H1 (cell line): ENCODE measurements at regions not wholly inside any gene's neighbourhood (a gene's known extent, or its start where the extent isn't known, plus 50 kb on each side); places are given as distances from the start of the nearest gene placed in this dataset.

ENCODE experiments used
- CTCF ChIA-PET: fragments of 300-600 bp; sonication (Branson Sonifier 250); formaldehyde crosslinking; loops from one replicate; lab custom pipeline; 2021; ENCODE audit not compliant: partially characterized antibody; lab: Charles Lee
- POLR2A ChIA-PET: fragments of 300-600 bp; sonication (Branson Sonifier 250); formaldehyde crosslinking; loops from one replicate; lab custom pipeline; 2021; ENCODE audit warnings: inconsistent platforms; ENCODE audit not compliant: partially characterized antibody; lab: Charles Lee
- DNase-seq, 2 experiments: peaks; one replicate each; pipeline versions ENCODE4 v3.0.0 to v3.0.0-alpha.2; 2010 to 2022; ENCODE audit warnings: low spot score in 2 of 2, low read depth in 1 of 2, mixed read lengths in 1 of 2
- FAIRE-seq: peaks from 2 replicates; lab custom pipeline; 2011; peaks lifted over from hg19 to GRCh38; lab: Jason Lieb, UNC
- H2AFZ ChIP-seq: 2 replicates; pipeline ENCODE4 v1.8.1; 2012; ENCODE audit warnings: low read length, inconsistent platforms
- H2AK5ac ChIP-seq: 2 replicates; pipeline ENCODE4 v1.6.1; 2013; ENCODE audit warnings: low read depth, low read length
- H2BK120ac ChIP-seq: replicated peaks from 2 replicates; pipeline ENCODE3; 2013; ENCODE audit warnings: low read depth, low read length, inconsistent platforms
- H2BK12ac ChIP-seq: 2 replicates; pipeline ENCODE4 v1.6.1; 2013; ENCODE audit warnings: low read depth, low read length
- H2BK15ac ChIP-seq: 2 replicates; pipeline ENCODE4 v1.6.1; 2013; ENCODE audit warnings: low read length
- H2BK20ac ChIP-seq: 2 replicates; pipeline ENCODE4 v1.6.1; 2013; ENCODE audit warnings: low read length
- H2BK5ac ChIP-seq: 2 replicates; pipeline ENCODE4 v1.6.1; 2013; ENCODE audit warnings: low read depth, low read length
- H3K14ac ChIP-seq: 2 replicates; pipeline ENCODE4 v1.6.1; 2013; ENCODE audit warnings: inconsistent platforms; ENCODE audit not compliant: insufficient read length
- H3K18ac ChIP-seq: 2 replicates; pipeline ENCODE4 v1.6.1; 2013; ENCODE audit warnings: low read length; ENCODE audit errors: extremely low read depth
- H3K23ac ChIP-seq: 2 replicates; pipeline ENCODE4 v1.6.1; 2013; ENCODE audit warnings: inconsistent platforms; ENCODE audit not compliant: insufficient read length
- H3K23me2 ChIP-seq: 2 replicates; pipeline ENCODE4 v1.6.1; 2013; ENCODE audit warnings: low read depth, low read length
- H3K27ac ChIP-seq: 2 replicates; pipeline ENCODE4 v1.6.1; 2011; ENCODE audit warnings: low read depth, low read length, inconsistent platforms
- H3K27me3 ChIP-seq, 4 experiments: replicated peaks in 1 of 4; 1 replicate in 1 of 4; 2 replicates in 3 of 4; pipeline versions ENCODE4 v1.6.1 to v1.8.1; 2011 to 2013; ENCODE audit warnings: low read length in 3 of 4, mild to moderate bottlenecking in 3 of 4, inconsistent platforms in 2 of 4, mixed read lengths in 2 of 4, moderate library complexity in 1 of 4; ENCODE audit not compliant: control insufficient read depth in 3 of 4, insufficient read depth in 3 of 4; ENCODE audit errors: extremely low read depth in 1 of 4
- H3K36me3 ChIP-seq, 4 experiments: 2 replicates each; pipeline versions ENCODE4 v1.6.1 to v1.8.1; 2011 to 2013; ENCODE audit warnings: mild to moderate bottlenecking in 4 of 4, low read length in 3 of 4, moderate library complexity in 2 of 4, control low read depth in 1 of 4, inconsistent platforms in 1 of 4; ENCODE audit not compliant: insufficient read depth in 4 of 4, control insufficient read depth in 2 of 4
- H3K4ac ChIP-seq: replicated peaks from 2 replicates; pipeline ENCODE3; 2013; ENCODE audit warnings: low read length, low read depth, mixed read lengths, inconsistent platforms; ENCODE audit not compliant: insufficient read length
- H3K4me1 ChIP-seq, 4 experiments: replicated peaks in 1 of 4; 1 replicate in 1 of 4; 2 replicates in 3 of 4; pipeline versions ENCODE4 v1.6.1 to v1.8.1; 2011 to 2013; ENCODE audit warnings: low read length in 3 of 4, inconsistent platforms in 2 of 4, mixed read lengths in 1 of 4; ENCODE audit not compliant: insufficient read depth in 4 of 4, control insufficient read depth in 3 of 4
- H3K4me2 ChIP-seq, 2 experiments: 2 replicates each; pipeline versions ENCODE4 v1.6.1 to v1.8.1; 2011 to 2013; ENCODE audit warnings: low read depth in 2 of 2, low read length in 2 of 2, control low read depth in 1 of 2, inconsistent platforms in 1 of 2, mild to moderate bottlenecking in 1 of 2; ENCODE audit not compliant: insufficient read depth in 1 of 2
- H3K4me3 ChIP-seq, 4 experiments: fragments of 200-600, 300-600 bp in 1 of 4; sonication (generic), shearing (Covaris generic), sonication (Bioruptor Twin) in 1 of 4; 2 replicates each; pipeline versions ENCODE4 v1.5.1 to v1.8.1; 2011 to 2016; ENCODE audit warnings: low read length in 4 of 4, low read depth in 3 of 4, control low read depth in 2 of 4, inconsistent platforms in 2 of 4, mild to moderate bottlenecking in 2 of 4, mixed read lengths in 1 of 4, moderate library complexity in 1 of 4; ENCODE audit not compliant: insufficient read depth in 2 of 4; ENCODE audit errors: extremely low read depth in 1 of 4
- H3K56ac ChIP-seq: replicated peaks from 2 replicates; pipeline ENCODE3; 2013; ENCODE audit warnings: low read depth, mild to moderate bottlenecking, mixed read lengths, low read length, inconsistent platforms; ENCODE audit not compliant: insufficient read length
- H3K79me1 ChIP-seq: 2 replicates; pipeline ENCODE4 v1.6.1; 2013; ENCODE audit warnings: low read depth, low read length, control low read depth
- H3K79me2 ChIP-seq, 2 experiments: 2 replicates each; pipeline versions ENCODE4 v1.6.1 to v1.8.1; 2012 to 2013; ENCODE audit warnings: low read length in 2 of 2, mild to moderate bottlenecking in 2 of 2, inconsistent platforms in 1 of 2; ENCODE audit not compliant: insufficient read depth in 2 of 2, control insufficient read depth in 1 of 2
- H3K9ac ChIP-seq, 4 experiments: replicated peaks in 1 of 4; 1 replicate in 1 of 4; 2 replicates in 3 of 4; pipeline versions ENCODE4 v1.6.1 to v1.8.1; 2011 to 2013; ENCODE audit warnings: low read depth in 3 of 4, low read length in 3 of 4, control low read depth in 2 of 4, mild to moderate bottlenecking in 2 of 4, moderate library complexity in 2 of 4, inconsistent platforms in 1 of 4; ENCODE audit errors: extremely low read depth in 1 of 4
- H3K9me3 ChIP-seq, 2 experiments: 2 replicates each; pipeline versions ENCODE4 v1.6.1 to v1.8.1; 2012 to 2013; ENCODE audit warnings: mild to moderate bottlenecking in 2 of 2, moderate library complexity in 2 of 2, control low read depth in 1 of 2, inconsistent platforms in 1 of 2, low read depth in 1 of 2, low read length in 1 of 2, mixed read lengths in 1 of 2; ENCODE audit not compliant: insufficient read depth in 2 of 2
- H4K20me1 ChIP-seq, 2 experiments: replicated peaks in 1 of 2; 2 replicates each; pipeline versions ENCODE3 to v1.8.1; 2011 to 2013; ENCODE audit warnings: inconsistent platforms in 2 of 2, low read length in 2 of 2, mild to moderate bottlenecking in 1 of 2; ENCODE audit not compliant: insufficient read depth in 2 of 2, control insufficient read depth in 1 of 2
- H4K5ac ChIP-seq: 2 replicates; pipeline ENCODE4 v1.6.1; 2013; ENCODE audit warnings: low read length, low read depth, mixed read lengths, inconsistent platforms; ENCODE audit not compliant: insufficient read length
- H4K8ac ChIP-seq: 2 replicates; pipeline ENCODE4 v1.8.0; 2013; ENCODE audit warnings: mild to moderate bottlenecking, moderate library complexity, low read length, inconsistent platforms; ENCODE audit not compliant: insufficient read depth; ENCODE audit errors: extremely low read depth
- H4K91ac ChIP-seq: replicated peaks from 2 replicates; pipeline ENCODE3; 2013; ENCODE audit warnings: low read length, mixed read lengths, inconsistent platforms; ENCODE audit not compliant: insufficient read length
- CBX8 ChIP-seq: fragments of 300-800, 300-1000 bp; sonication (generic); IDR thresholded peaks from 2 replicates; pipeline ENCODE4 v1.7.1; 2016; ENCODE audit warnings: low read depth, low read length, borderline replicate concordance
- CHD1 ChIP-seq: IDR thresholded peaks from 2 replicates; pipeline ENCODE4 v1.6.1; 2012; ENCODE audit warnings: low read depth, low read length, improper control_type of control experiment
- CREB1 ChIP-seq: IDR thresholded peaks from 2 replicates; pipeline ENCODE4 v1.6.1; 2012; ENCODE audit warnings: inconsistent platforms
- HDAC2 ChIP-seq, 2 experiments: fragments of 300-600 bp in 1 of 2; sonication (generic) in 1 of 2; IDR thresholded peaks; 2 replicates each; pipeline ENCODE4 v1.6.1; 2011 to 2012; ENCODE audit warnings: low read depth in 2 of 2, low read length in 2 of 2, mild to moderate bottlenecking in 2 of 2, moderate library complexity in 2 of 2, borderline replicate concordance in 1 of 2, inconsistent platforms in 1 of 2
- JUN ChIP-seq: IDR thresholded peaks from 2 replicates; pipeline ENCODE4 v1.6.1; 2011; ENCODE audit warnings: low read depth, mild to moderate bottlenecking, improper control_type of control experiment, low read length
- JUND ChIP-seq: IDR thresholded peaks from 2 replicates; pipeline ENCODE4 v1.6.1; 2011; ENCODE audit warnings: mild to moderate bottlenecking, improper control_type of control experiment, low read length
- KDM4A ChIP-seq: IDR thresholded peaks from one replicate; pipeline ENCODE4 v1.7.1; 2012; ENCODE audit warnings: low read depth, mild to moderate bottlenecking, moderate library complexity, low read length, inconsistent platforms; ENCODE audit not compliant: severe bottlenecking
- KDM5A ChIP-seq: fragments of 200-600 bp; IDR thresholded peaks from 2 replicates; pipeline ENCODE4 v1.7.1; 2012; ENCODE audit warnings: mild to moderate bottlenecking, low read length, inconsistent platforms, mixed read lengths
- NRF1 ChIP-seq: IDR thresholded peaks from 2 replicates; pipeline ENCODE4 v1.6.1; 2011; ENCODE audit warnings: mild to moderate bottlenecking, low read depth, low read length, improper control_type of control experiment
- POU5F1 ChIP-seq: IDR thresholded peaks from 2 replicates; pipeline ENCODE4 v1.6.1; 2011; ENCODE audit warnings: low read depth, mild to moderate bottlenecking, low read length, moderate library complexity
- RBBP5 ChIP-seq: IDR thresholded peaks from 2 replicates; pipeline ENCODE4 v1.7.1; 2012; ENCODE audit warnings: low read depth, mild to moderate bottlenecking, inconsistent platforms, low read length, moderate library complexity, borderline replicate concordance
- RNF2 ChIP-seq: fragments of 200-900, 300-1000 bp; sonication (generic); IDR thresholded peaks from 2 replicates; pipeline ENCODE4 v1.7.1; 2016; ENCODE audit warnings: borderline replicate concordance, low read depth, mild to moderate bottlenecking, antibody characterized with exemption, low read length; ENCODE audit not compliant: poor library complexity, severe bottlenecking; ENCODE audit errors: missing control alignments
- SAP30 ChIP-seq: fragments of 300-600 bp; sonication (generic); IDR thresholded peaks from 2 replicates; pipeline ENCODE4 v1.7.1; 2012; ENCODE audit warnings: low read length, moderate library complexity, mild to moderate bottlenecking, inconsistent platforms; ENCODE audit not compliant: insufficient read depth, insufficient replicate concordance
- TBP ChIP-seq: IDR thresholded peaks from 2 replicates; pipeline ENCODE4 v1.6.1; 2011; ENCODE audit warnings: low read depth, low read length, improper control_type of control experiment
- WGBS, 2 experiments: shearing (Covaris generic) in 1 of 2; methylation state at CpG; one replicate each; pipeline versions ENCODE4 v1.1.6 to v1.1.7; 2013 to 2015; ENCODE audit warnings: low lambda C conversion rate in 2 of 2, mixed read lengths in 2 of 2, inconsistent platforms in 1 of 2, low coverage in 1 of 2, missing lambda C conversion rate in 1 of 2; ENCODE audit not compliant: insufficient replicate concordance in 2 of 2, insufficient coverage in 1 of 2, insufficient read length in 1 of 2; ENCODE audit errors: extremely low coverage in 1 of 2, missing lambda C conversion rate in 1 of 2; 5-methylcytosine and 5-hydroxymethylcytosine counted together

- no peak overlapping the region for H3K4me2 ChIP-seq
- no peak overlapping the region for H2BK15ac ChIP-seq
- no peak overlapping the region for H2BK12ac ChIP-seq
- ChIA-PET CTCF (interaction anchor here (1.2 kb wide), 1 partner anchor 9 kb away, joined by 3 read pairs; no protein-coding TSS in a partner anchor), POLR2A (no interaction called here)
- H4K5ac ChIP-seq, result no peak overlapping the region
- H4K91ac ChIP-seq, result no peak overlapping the region
- H3K23me2 ChIP-seq, result no peaks in the 10 kb centered on the region
- no peak overlapping the region; the same call in 1 of the 2 replicates for H2AFZ ChIP-seq
- H3K56ac ChIP-seq, result no peak overlapping the region
- H3K4me1 ChIP-seq, result no peaks in the 10 kb centered on the region
- H2BK5ac ChIP-seq, result no peak overlapping the region
- H2BK20ac ChIP-seq, result no peak overlapping the region
- H3K9ac ChIP-seq, result no peak overlapping the region
- H3K79me2 ChIP-seq, result no peaks in the 10 kb centered on the region
- no peaks in the 10 kb centered on the region for H3K9me3 ChIP-seq
- no peak overlapping the region for H3K18ac ChIP-seq
- H3K36me3 ChIP-seq, result no peaks in the 10 kb centered on the region
- no peaks in the 10 kb centered on the region for H3K79me1 ChIP-seq
- H4K20me1 ChIP-seq, result no peaks in the 10 kb centered on the region
- H3K14ac ChIP-seq, result no peak overlapping the region
- H3K27ac ChIP-seq, result no peak overlapping the region
- no peak overlapping the region for H2AK5ac ChIP-seq
- DNase-seq (no peak), FAIRE-seq (no peak)
- H3K4me3 ChIP-seq, result no peak overlapping the region
- H2BK120ac ChIP-seq, result no peak overlapping the region
- H3K27me3 ChIP-seq, result no peaks in the 10 kb centered on the region
- no peak overlapping the region for H4K8ac ChIP-seq
- WGBS, 2 experiments, result 86% methylated on average over 1 of the region's 1 CpG; no CpG with 5 or more reads in 1 of the 2 experiments
- no peak overlapping the region for H3K4ac ChIP-seq
- no peak overlapping the region for H3K23ac ChIP-seq
- no peak for TF ChIP-seq KDM5A
- no peak for TF ChIP-seq SAP30
- TF ChIP-seq CREB1, result no peak
- no peak for TF ChIP-seq HDAC2 (IDR thresholded peaks at IDR 0.05; ENCODE audit: borderline replicate concordance in 1 of 2, low read depth in 2 of 2, low read length in 2 of 2)
- TF ChIP-seq KDM4A, result no peak
- no peak for TF ChIP-seq POU5F1
- no peak for TF ChIP-seq RBBP5
- no peak for TF ChIP-seq NRF1
- TF ChIP-seq JUND, result no peak
- no peak for TF ChIP-seq TBP
- TF ChIP-seq CHD1, result no peak
- no peak for TF ChIP-seq RNF2
- TF ChIP-seq CBX8, result no peak
- TF ChIP-seq JUN, result no peak
These were observed 794.9 kb upstream of the ARRDC3 start for GRCh38 chr5:92177926-92178487.
